ENCODE measurements at regions not wholly inside any gene's neighbourhood (a gene's known extent, or its start where the extent isn't known, plus 50 kb on each side); places are given as distances from the start of the nearest gene placed in this dataset.

GRCh38 chr16:17853958-17854357, 383.2 kb upstream of the XYLT1 start:
- no peak for DNase-seq (ENCODE audit: low spot score)

GRCh38 chr16:17852977-17853702, 382.4 kb upstream of the XYLT1 start:
- no peak for DNase-seq (ENCODE audit: low spot score)

- no peak for DNase-seq (ENCODE audit: low spot score)
These were observed 380.0 kb upstream of the XYLT1 start for GRCh38 chr16:17850581-17851250.

- no peak for DNase-seq (ENCODE audit: low spot score)
These were observed 376.6 kb upstream of the XYLT1 start for GRCh38 chr16:17847234-17847795.

GRCh38 chr16:17846030-17846429, 375.3 kb upstream of the XYLT1 start:
- no peak for DNase-seq (ENCODE audit: low spot score)

GRCh38 chr16:17845031-17845430, 374.3 kb upstream of the XYLT1 start:
- no peak for DNase-seq (ENCODE audit: low spot score)

- DNase-seq (ENCODE audit: low spot score) = no peak
These were observed 373.1 kb upstream of the XYLT1 start for GRCh38 chr16:17843905-17844304.

GRCh38 chr16:17839907-17840306, 369.1 kb upstream of the XYLT1 start:
- DNase-seq (ENCODE audit: low spot score) = no peak

GRCh38 chr16:17839272-17839671, 368.5 kb upstream of the XYLT1 start:
- no peak for DNase-seq (ENCODE audit: low spot score)

GRCh38 chr16:17836868-17837602, 366.3 kb upstream of the XYLT1 start:
- DNase-seq (ENCODE audit: low spot score) = no peak

- no peak for DNase-seq (ENCODE audit: low spot score)
These were observed 364.5 kb upstream of the XYLT1 start for GRCh38 chr16:17835118-17835876.

- DNase-seq (ENCODE audit: low spot score) = no peak
These were observed 362.0 kb upstream of the XYLT1 start for GRCh38 chr16:17832738-17833137.

- no peak for DNase-seq (ENCODE audit: low spot score)
These were observed 360.6 kb upstream of the XYLT1 start for GRCh38 chr16:17831330-17831729.

GRCh38 chr16:17830651-17831050, 359.9 kb upstream of the XYLT1 start:
- no peak for DNase-seq (ENCODE audit: low spot score)

GRCh38 chr16:17829811-17830210, 359.1 kb upstream of the XYLT1 start:
- DNase-seq (ENCODE audit: low spot score) = no peak

GRCh38 chr16:17828012-17828411, 357.3 kb upstream of the XYLT1 start:
- no peak for DNase-seq (ENCODE audit: low spot score)

- DNase-seq (ENCODE audit: low spot score) = no peak
These were observed 356.6 kb upstream of the XYLT1 start for GRCh38 chr16:17827313-17827712.

GRCh38 chr16:17817943-17818342, 347.2 kb upstream of the XYLT1 start:
- no peak for DNase-seq (ENCODE audit: low spot score)

- no peak for DNase-seq (ENCODE audit: low spot score)
These were observed 346.5 kb upstream of the XYLT1 start for GRCh38 chr16:17817260-17817659.

- DNase-seq (ENCODE audit: low spot score) = no peak
These were observed 342.0 kb upstream of the XYLT1 start for GRCh38 chr16:17812771-17813170.

GRCh38 chr16:17804857-17805256, 334.1 kb upstream of the XYLT1 start:
- DNase-seq (ENCODE audit: low spot score) = no peak

Data from COLO829 (cell line).